Neural progenitor cell (in vitro differentiated cells): ENCODE measurements at regions not wholly inside any gene's neighbourhood (a gene's known extent, or its start where the extent isn't known, plus 50 kb on each side); places are given as distances from the start of the nearest gene placed in this dataset.

Experiments used
- DNase-seq: peaks from one replicate; pipeline ENCODE4 v3.0.0-alpha.2; 2016; ENCODE audit warnings: low spot score
- H2AFZ ChIP-seq: fragments of 200-600 bp; sonication (generic); replicated peaks from 2 replicates; pipeline ENCODE4 v1.6.1; 2016; ENCODE audit warnings: antibody characterized with exemption
- H3F3A ChIP-seq: fragments of 200-600 bp; sonication (generic); 2 replicates; pipeline ENCODE4 v1.6.1; 2016; ENCODE audit warnings: antibody characterized with exemption, low read depth
- H3K27ac ChIP-seq: fragments of 200-600 bp; sonication (generic); 2 replicates; pipeline ENCODE4 v1.5.1; 2016; ENCODE audit warnings: mild to moderate bottlenecking
- H3K27me3 ChIP-seq: fragments of 200-600 bp; sonication (generic); 2 replicates; pipeline ENCODE4 v1.6.1; 2016; ENCODE audit warnings: mild to moderate bottlenecking, moderate library complexity
- H3K36me3 ChIP-seq: fragments of 200-600 bp; sonication (generic); 2 replicates; pipeline ENCODE4 v1.5.1; 2016
- H3K4me1 ChIP-seq: fragments of 200-600 bp; sonication (generic); 2 replicates; pipeline ENCODE4 v1.6.1; 2016; ENCODE audit warnings: mixed run types
- H3K4me2 ChIP-seq: fragments of 200-600 bp; sonication (generic); 2 replicates; pipeline ENCODE4 v1.6.1; 2016
- H3K4me3 ChIP-seq: fragments of 200-600 bp; sonication (generic); 2 replicates; pipeline ENCODE4 v1.5.1; 2016
- H3K79me2 ChIP-seq: fragments of 200-600 bp; sonication (generic); 2 replicates; pipeline ENCODE4 v1.6.1; 2016; ENCODE audit warnings: low read depth
- H3K9ac ChIP-seq: fragments of 200-600 bp; sonication (generic); 2 replicates; pipeline ENCODE4 v1.6.1; 2016
- H3K9me3 ChIP-seq: fragments of 200-600 bp; sonication (generic); 2 replicates; pipeline ENCODE4 v1.5.1; 2016; ENCODE audit warnings: low read depth
- H4K20me1 ChIP-seq: fragments of 200-600 bp; sonication (generic); 2 replicates; pipeline ENCODE4 v1.6.1; 2016; ENCODE audit warnings: low read depth
- H3K27ac Mint-ChIP-seq: 3 replicates; pipeline ENCODE4 v1.8.0; 2021; ENCODE audit warnings: mixed read lengths
- H3K27me3 Mint-ChIP-seq: 2 replicates; pipeline ENCODE4 v1.8.0; 2022; ENCODE audit warnings: low read depth, mild to moderate bottlenecking, inconsistent platforms, moderate library complexity, mixed read lengths; ENCODE audit not compliant: insufficient read depth
- H3K36me3 Mint-ChIP-seq: 3 replicates; pipeline ENCODE4 v1.8.0; 2021; ENCODE audit warnings: mixed read lengths
- H3K4me1 Mint-ChIP-seq: 3 replicates; pipeline ENCODE4 v1.8.0; 2021; ENCODE audit warnings: mixed read lengths
- H3K4me3 Mint-ChIP-seq: 3 replicates; pipeline ENCODE4 v1.8.0; 2021; ENCODE audit warnings: mild to moderate bottlenecking, moderate library complexity, mixed read lengths
- H3K9me3 Mint-ChIP-seq: 3 replicates; pipeline ENCODE4 v1.8.0; 2020; ENCODE audit warnings: mixed read lengths
- EZH2 ChIP-seq: fragments of 200-600 bp; sonication (generic); IDR thresholded peaks from 2 replicates; pipeline ENCODE4 v1.6.1; 2017; ENCODE audit warnings: antibody characterized with exemption, mild to moderate bottlenecking, moderate library complexity
- EZH2phosphoT487 ChIP-seq: fragments of 200-600 bp; sonication (generic); IDR thresholded peaks from 2 replicates; pipeline ENCODE4 v1.6.1; 2017; ENCODE audit warnings: antibody characterized with exemption
- TF ChIP-seq, protein P1 (sequence below): fragments of 200-600 bp; sonication (generic); IDR thresholded peaks from 2 replicates; pipeline ENCODE4 v1.5.1; 2017; ENCODE audit warnings: antibody characterized with exemption, mild to moderate bottlenecking

DNA sequence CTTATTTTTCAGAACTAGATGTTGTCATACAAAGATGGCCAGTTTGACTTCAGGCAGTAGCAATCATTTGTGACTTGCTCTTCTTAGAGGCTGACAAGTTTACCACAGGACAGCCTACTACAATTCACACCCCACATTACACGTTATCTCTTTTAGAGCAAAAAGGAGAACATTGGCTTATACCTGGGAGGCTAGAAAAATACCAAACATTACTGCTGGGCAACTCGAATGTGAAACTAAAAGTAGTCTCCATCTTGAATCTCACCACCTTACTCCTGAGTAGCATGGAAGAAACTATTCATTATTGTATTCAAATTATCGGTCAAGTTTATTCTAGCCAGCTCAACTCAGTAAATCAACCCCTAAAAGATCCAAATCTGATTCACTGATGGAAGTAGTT is 90.7 kb upstream of the TMEM26 start:
- TF ChIP-seq EZH2phosphoT487 (no peak), EZH2 (no peak)
- TF ChIP-seq, protein P1, sequence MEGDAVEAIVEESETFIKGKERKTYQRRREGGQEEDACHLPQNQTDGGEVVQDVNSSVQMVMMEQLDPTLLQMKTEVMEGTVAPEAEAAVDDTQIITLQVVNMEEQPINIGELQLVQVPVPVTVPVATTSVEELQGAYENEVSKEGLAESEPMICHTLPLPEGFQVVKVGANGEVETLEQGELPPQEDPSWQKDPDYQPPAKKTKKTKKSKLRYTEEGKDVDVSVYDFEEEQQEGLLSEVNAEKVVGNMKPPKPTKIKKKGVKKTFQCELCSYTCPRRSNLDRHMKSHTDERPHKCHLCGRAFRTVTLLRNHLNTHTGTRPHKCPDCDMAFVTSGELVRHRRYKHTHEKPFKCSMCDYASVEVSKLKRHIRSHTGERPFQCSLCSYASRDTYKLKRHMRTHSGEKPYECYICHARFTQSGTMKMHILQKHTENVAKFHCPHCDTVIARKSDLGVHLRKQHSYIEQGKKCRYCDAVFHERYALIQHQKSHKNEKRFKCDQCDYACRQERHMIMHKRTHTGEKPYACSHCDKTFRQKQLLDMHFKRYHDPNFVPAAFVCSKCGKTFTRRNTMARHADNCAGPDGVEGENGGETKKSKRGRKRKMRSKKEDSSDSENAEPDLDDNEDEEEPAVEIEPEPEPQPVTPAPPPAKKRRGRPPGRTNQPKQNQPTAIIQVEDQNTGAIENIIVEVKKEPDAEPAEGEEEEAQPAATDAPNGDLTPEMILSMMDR, result no peak
- H3K4me3 Mint-ChIP-seq, result no peak overlapping the region
- H3K9me3 Mint-ChIP-seq, result no peaks in the 10 kb centered on the region
- no peaks in the 10 kb centered on the region for H3K36me3 Mint-ChIP-seq
- no peaks in the 10 kb centered on the region for H3K27me3 ChIP-seq
- no peak overlapping the region for H3K4me3 ChIP-seq
- H3K36me3 ChIP-seq, result no peaks in the 10 kb centered on the region
- H3K4me2 ChIP-seq, result no peak overlapping the region
- no peaks in the 10 kb centered on the region for H3K4me1 Mint-ChIP-seq
- H3K9ac ChIP-seq, result no peak overlapping the region
- H3K27ac Mint-ChIP-seq, result no peak overlapping the region
- no peaks in the 10 kb centered on the region for H3K9me3 ChIP-seq
- no peak for DNase-seq
- H3K27me3 Mint-ChIP-seq, result no peaks in the 10 kb centered on the region
- no peak overlapping the region for H3K27ac ChIP-seq
- H4K20me1 ChIP-seq, result no peaks in the 10 kb centered on the region
- no peaks in the 10 kb centered on the region for H3F3A ChIP-seq
- no peaks in the 10 kb centered on the region for H3K4me1 ChIP-seq
- no peak overlapping the region for H2AFZ ChIP-seq
- no peaks in the 10 kb centered on the region for H3K79me2 ChIP-seq

DNA sequence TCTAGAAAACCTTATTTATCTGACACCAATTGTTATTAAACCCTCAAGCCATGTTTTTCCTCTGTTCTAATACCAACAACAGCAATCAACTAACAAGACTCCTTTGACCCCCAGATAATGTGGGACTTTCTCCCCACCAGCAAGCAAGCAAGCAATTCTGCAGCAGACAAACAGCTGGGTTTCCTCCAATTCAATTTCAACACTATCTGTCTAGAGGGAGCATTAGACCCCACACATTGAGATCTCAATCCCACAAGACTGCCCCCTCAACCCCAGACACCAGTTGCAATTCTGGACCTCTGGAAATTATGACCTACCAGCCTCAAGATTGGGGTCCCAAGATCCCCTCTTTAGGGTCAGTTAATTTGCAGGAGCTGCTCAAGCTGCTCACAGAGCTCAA is 89.4 kb upstream of the TMEM26 start:
- H3K9me3 ChIP-seq, result no peaks in the 10 kb centered on the region
- no peaks in the 10 kb centered on the region for H3K36me3 Mint-ChIP-seq
- TF ChIP-seq EZH2, result no peak
- TF ChIP-seq, protein P1, result no peak
- TF ChIP-seq EZH2phosphoT487, result no peak
- no peak overlapping the region for H3K27ac ChIP-seq
- no peaks in the 10 kb centered on the region for H3K27me3 ChIP-seq
- no peaks in the 10 kb centered on the region for H3K36me3 ChIP-seq
- no peak overlapping the region for H3K4me3 ChIP-seq
- H3K27ac Mint-ChIP-seq, result no peak overlapping the region
- no peak overlapping the region for H3K4me3 Mint-ChIP-seq
- no peaks in the 10 kb centered on the region for H3F3A ChIP-seq
- no peak overlapping the region for H2AFZ ChIP-seq
- no peak overlapping the region for H3K9ac ChIP-seq
- no peaks in the 10 kb centered on the region for H3K4me1 Mint-ChIP-seq
- no peaks in the 10 kb centered on the region for H4K20me1 ChIP-seq
- H3K4me2 ChIP-seq, result no peak overlapping the region
- no peaks in the 10 kb centered on the region for H3K27me3 Mint-ChIP-seq
- no peaks in the 10 kb centered on the region for H3K4me1 ChIP-seq
- DNase-seq, result no peak
- H3K79me2 ChIP-seq, result no peaks in the 10 kb centered on the region
- H3K9me3 Mint-ChIP-seq, result no peaks in the 10 kb centered on the region

DNA sequence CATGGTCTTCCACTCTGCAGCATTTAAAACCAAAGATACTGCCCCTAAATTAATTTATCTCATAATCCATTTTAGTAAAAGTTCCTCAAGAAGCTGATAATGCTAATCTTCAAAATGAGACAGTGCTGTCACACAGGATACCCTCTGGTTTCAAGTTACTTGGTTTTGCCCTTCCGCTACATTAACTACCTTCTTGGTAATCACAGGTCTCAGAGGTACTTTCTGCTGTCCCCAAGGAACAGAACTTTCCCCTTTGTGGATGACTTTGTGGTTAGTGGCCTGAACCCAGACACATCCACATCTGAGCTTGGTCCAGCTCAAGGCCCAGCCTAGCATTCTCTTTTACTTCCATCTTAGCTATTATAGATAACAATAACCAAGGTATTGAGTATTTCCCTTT is 88.8 kb upstream of the TMEM26 start:
- H3K4me3 Mint-ChIP-seq, result no peak overlapping the region
- no peaks in the 10 kb centered on the region for H3K36me3 Mint-ChIP-seq
- no peak overlapping the region for H3K4me2 ChIP-seq
- H2AFZ ChIP-seq, result no peak overlapping the region
- H3K27ac ChIP-seq, result no peak overlapping the region
- H3K9ac ChIP-seq, result no peak overlapping the region
- H3K4me1 Mint-ChIP-seq, result no peaks in the 10 kb centered on the region
- no peak overlapping the region for H3K4me3 ChIP-seq
- H3K9me3 ChIP-seq, result no peaks in the 10 kb centered on the region
- no peaks in the 10 kb centered on the region for H3K9me3 Mint-ChIP-seq
- no peak for DNase-seq
- no peak overlapping the region for H3K27ac Mint-ChIP-seq
- no peaks in the 10 kb centered on the region for H4K20me1 ChIP-seq
- H3K4me1 ChIP-seq, result no peaks in the 10 kb centered on the region
- no peaks in the 10 kb centered on the region for H3K79me2 ChIP-seq
- H3K27me3 ChIP-seq, result no peaks in the 10 kb centered on the region
- no peaks in the 10 kb centered on the region for H3K27me3 Mint-ChIP-seq
- TF ChIP-seq EZH2phosphoT487 (no peak), EZH2 (no peak)
- TF ChIP-seq, protein P1, result no peak
- H3K36me3 ChIP-seq, result no peaks in the 10 kb centered on the region
- no peaks in the 10 kb centered on the region for H3F3A ChIP-seq

DNA sequence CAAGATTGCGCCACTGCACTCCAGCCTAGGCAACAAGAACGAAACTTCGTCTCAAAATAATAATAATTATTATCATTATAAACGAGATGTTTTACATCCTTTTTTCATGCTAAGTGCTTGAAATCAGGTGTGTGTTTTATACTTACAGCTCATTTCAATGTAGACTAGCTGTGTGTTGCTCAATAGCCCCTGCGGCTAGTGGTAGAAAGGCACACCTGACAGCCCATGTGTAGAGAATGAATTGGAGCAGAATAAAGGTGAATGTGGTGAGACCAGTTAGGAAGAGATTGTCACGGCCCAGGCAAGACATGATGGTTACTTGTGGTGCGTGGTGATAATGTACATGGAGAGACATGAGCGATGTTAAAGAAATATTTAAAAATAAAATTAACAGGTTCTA is 86.7 kb upstream of the TMEM26 start:
- H2AFZ ChIP-seq, result no peak overlapping the region
- no peaks in the 10 kb centered on the region for H3K27me3 ChIP-seq
- TF ChIP-seq EZH2 (no peak), EZH2phosphoT487 (no peak)
- TF ChIP-seq, protein P1, result no peak
- no peak overlapping the region for H3K9ac ChIP-seq
- H3K4me3 Mint-ChIP-seq, result no peak overlapping the region
- H3K36me3 ChIP-seq, result no peaks in the 10 kb centered on the region
- H3K4me1 Mint-ChIP-seq, result no peaks in the 10 kb centered on the region
- no peak overlapping the region for H3K27ac Mint-ChIP-seq
- no peaks in the 10 kb centered on the region for H3K27me3 Mint-ChIP-seq
- no peaks in the 10 kb centered on the region for H3K36me3 Mint-ChIP-seq
- no peak for DNase-seq
- H3K4me2 ChIP-seq, result no peak overlapping the region
- no peaks in the 10 kb centered on the region for H3K79me2 ChIP-seq
- no peaks in the 10 kb centered on the region for H3K4me1 ChIP-seq
- peaks cover 4% of the 10 kb centered on the region for H3K9me3 ChIP-seq
- no peaks in the 10 kb centered on the region for H3F3A ChIP-seq
- no peaks in the 10 kb centered on the region for H4K20me1 ChIP-seq
- no peaks in the 10 kb centered on the region for H3K9me3 Mint-ChIP-seq
- no peak overlapping the region for H3K27ac ChIP-seq
- H3K4me3 ChIP-seq, result no peak overlapping the region
